NCI-H1092 (cell line): ENCODE measurements at regions not wholly inside any gene's neighbourhood (a gene's known extent, or its start where the extent isn't known, plus 50 kb on each side); places are given as distances from the start of the nearest gene placed in this dataset.
A peak's percentile ranks its signal among the peaks of the same experiment; 100 is the strongest.
"Not testable (repeated sequence)": the region's sequence is repeated elsewhere in the genome, so short reads cannot be mapped to it uniquely, and the experiment has no call there.

Experiments used
- DNase-seq: peaks from one replicate; lab custom pipeline; 2025; lab: John Stamatoyannopoulos, UW

DNA sequence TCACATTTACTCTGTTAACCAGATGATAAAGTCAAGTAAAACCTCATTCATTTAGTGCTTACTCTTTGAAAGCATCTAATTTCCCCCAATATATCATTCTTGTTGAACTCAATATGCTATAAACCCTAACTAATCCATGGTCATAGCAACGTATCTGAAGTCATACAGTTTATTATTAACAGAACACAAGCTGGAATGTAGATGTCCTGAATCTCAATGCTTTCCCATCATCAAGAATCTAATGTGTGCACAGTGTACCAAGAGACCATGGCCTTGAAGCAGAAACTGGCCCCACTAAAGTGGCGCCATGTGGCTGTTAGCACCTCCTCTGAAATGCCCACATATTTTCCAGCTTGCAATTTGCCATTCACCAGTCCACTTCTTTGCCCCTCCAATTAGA is 245.8 kb downstream of the SOX9 start:
- DNase-seq = no peak

DNA sequence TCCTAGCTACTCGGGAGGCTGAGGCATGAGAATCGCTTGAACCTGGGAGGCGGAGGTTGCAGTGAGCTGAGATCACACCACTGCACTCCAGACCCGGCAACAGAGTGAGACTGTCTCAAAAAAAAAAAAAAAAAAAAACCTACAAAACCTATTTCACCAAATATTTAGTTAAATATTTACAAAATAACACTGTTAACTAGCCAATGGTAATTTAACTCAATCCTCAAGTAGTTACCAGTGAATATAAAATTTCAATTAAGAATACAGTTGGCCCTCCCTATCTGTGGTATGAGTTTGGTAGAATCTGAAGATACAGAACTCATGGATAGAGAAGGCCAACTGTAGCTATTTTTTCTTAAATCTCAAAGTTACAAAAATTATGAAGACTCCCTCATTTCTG is 247.4 kb downstream of the SOX9 start:
- no peak for DNase-seq

DNA sequence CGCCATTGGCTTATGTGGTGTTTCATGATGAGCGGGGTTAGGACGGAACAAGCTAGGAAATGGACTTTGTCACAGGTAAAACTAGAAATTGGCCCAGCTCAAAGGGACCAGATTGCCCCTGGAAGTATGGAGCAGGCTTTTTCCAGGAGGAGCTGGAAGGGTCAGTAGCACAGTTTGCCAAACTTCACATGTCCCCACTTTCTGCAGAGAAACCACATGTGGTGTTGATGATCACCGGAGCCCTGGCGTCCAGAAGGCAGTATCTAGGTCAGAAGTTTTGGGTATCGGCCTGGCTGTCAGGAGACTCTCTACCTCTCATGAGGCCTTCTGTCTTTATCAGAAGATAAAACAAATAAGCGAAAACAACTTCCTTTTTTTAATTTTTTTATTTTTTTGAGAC is 248.5 kb downstream of the SOX9 start:
- no peak for DNase-seq

DNA sequence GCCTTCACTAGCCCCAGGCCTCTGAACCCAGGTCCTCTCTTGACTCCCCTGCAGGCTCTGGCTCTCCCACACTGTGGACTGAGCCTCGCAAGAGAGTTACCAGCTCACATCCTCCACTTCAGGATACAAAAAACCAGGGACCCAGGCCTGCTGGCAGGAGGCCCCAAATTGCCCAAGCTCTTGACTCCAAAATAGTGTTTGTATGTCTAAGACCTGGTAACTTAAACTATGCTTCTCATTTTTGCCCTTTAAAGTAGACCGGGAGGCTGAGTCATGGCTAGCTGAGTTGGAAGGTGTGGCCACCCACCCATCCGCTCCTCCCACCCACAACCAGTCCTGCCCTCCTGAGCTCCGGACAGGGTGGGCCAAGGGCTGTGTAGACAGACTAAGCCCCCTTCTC is 250.0 kb downstream of the SOX9 start:
- no peak for DNase-seq

DNA sequence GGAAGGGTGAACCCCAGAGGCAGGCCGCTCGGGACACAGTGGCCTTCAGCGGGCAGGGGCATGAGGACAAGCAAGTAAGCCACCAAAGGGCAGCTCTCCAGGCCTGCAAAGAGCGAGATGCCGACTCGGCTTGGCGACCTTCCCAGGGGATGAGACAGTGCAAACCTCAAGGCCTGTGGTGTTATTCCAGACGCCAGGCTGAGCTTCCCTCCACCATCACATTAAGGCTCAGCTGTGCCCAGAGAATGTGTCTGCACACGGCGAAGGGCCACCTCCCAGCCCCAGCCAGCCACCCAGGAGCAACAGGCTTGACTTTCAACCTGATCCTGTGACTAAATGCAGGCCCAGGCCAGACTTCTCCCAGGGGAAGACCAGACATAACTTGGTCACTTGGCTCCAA is 251.4 kb downstream of the SOX9 start:
- no peak for DNase-seq

DNA sequence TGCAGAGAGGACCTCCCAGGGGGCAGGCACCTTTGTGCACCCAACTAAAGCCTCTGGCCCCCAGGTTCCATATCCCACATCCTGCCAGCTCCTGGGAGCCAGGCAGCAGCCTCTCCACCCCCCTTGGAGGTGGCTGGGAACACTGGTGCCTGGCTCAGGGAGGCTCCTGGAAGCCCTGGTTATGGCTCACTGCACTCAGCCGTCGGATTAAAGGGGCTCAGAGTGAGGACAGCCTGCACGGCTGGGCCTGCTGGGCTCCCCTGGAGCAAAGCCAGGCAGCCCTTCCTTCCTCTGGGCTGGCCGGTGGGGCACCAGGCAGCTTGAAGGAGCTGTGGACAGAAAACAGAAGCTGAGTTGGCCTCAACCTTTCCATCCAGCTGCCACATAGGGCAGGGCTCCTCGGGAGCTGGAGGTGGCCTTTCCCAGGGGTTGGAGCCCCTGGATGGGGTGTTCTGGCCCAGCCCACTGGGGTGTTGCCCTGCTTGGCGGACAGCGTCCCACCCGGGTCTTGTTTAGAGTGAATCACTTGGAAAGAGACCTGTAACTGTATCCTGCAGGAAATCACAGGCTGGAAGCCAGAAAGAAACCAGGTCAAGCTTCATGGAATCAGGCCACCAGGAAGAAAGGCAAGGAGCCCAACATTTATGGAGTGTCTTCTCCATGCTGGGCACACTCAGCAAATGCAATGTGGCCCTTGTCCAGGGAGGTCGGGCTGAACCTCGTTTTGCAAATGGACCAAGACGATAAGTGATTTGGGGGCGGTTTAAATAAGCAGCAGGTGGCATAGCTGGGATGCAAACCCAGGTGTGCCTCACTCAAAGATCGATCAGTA is 253.3 kb downstream of the SOX9 start:
- peak; percentile 52 for DNase-seq

DNA sequence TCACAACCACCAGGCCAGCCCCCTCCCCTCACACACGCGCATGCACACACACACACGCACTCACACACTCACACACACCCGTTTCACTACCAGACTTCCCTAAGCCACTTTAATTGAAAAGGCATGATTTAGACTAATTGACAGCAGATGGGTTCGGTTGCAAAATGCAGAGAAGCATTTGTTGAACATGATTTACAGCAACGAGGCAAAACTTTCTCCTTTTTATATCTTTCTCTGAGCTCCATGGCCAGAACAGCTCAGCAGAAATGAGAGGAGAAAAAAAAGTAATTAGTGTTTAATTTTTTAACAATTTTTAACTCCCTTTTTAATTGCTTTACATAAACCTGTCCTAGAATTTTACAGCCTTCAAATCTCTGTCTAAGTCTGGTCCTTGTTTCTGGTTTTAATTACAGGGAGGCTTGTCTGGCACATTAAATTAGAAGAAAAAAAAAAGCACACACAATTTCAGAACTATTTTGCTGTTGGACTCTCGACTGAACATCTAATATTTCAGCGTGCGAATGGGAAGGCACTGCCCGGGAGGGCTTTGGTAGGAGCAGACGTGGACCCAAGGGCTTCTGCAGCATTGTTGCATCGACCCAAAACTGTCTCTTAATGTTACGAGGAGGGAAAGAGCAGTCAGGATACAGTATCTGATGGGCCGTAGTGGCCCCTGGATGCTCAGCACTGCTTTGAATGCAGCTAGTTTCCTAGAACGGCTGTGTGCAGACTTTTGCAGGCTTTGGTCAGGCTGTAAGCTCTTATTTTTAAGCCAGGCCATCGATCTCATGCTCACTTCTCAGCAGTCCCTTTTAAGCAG is 255.9 kb downstream of the SOX9 start:
- DNase-seq = no peak

DNA sequence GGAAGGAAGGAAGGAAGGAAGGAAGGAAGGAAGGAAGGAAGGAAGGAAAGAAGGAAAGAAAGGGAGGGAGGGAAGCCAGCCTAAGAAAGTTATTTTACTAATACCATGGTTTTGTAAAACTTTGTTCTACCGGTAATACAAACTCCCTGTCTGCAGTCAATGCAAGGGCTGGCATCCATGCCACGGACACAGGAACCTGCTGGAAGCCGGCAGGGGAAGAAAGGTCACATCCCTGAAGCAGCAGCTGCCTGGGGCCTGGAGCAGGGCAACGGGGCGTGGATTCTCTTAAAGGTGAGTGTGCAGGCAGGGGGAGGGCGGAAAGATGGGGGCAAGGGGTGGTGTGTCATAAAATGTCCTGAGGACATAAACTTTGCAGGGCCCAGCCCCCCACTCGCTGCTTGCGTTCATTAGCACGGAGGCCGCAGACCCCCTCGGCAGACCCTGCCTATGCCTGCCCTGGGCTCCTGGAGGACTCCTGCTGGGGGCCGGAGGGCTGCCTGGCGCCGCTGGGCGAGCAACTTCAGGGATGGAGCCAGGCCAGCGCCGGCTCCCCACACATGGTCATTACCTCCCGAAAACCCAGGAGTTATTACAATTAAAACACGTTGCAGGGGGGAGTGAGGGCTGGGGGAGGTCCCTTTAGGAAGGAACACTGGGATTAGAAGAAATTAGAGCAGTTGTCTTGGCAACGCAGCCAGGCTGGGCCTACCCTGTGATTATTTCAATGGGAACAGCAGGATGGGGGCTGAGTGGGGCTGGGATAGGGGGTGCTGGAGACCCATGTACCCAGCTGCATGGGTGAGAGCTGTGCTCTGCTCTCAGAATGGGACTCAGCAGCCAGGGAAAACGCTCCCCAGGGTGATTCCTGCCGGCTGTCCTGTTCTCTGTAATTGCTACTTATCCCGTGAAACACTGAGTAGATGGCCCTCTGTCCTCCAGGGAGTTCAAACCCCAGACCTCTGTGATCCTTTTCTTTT is 257.9 kb downstream of the SOX9 start:
- peak; percentile 14 for DNase-seq

DNA sequence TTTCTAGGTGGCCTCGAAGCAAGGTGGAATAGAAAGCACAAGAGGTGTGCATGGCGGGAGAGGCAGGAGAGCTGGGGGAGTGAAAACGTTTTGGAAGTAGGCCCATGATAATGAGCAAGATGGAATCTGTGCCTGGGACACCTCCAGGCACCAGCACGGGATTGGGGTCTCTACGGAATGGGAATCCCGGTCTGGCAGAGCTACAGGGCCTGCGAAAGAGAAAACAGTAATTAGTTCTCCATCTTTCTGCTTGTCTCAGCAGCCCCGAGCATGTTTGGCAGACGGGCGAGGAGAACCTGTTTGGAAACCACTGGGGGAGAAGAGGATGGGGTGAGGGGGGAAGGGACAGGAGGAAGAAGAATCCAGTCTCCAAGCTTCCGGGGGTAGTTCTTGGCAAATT is 258.7 kb downstream of the SOX9 start:
- DNase-seq = no peak

DNA sequence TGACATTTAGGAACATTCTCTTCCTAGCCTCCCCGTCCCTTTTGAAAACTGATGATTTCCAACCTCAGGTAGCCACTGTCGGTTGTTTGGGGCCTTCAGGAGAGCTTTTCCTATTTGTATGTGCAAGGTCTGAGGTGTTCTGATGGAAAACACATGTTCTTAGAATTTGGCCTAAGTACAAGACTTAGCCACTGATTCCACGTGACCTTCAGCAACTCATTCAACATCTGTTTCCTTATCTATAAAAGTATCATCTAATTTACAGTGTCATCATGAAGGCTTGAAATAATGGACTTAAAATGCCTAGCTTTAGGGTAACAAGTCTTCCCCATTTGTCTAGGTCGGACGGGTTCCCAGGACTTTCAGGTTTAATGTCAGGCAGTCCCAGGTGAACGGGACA is 259.3 kb downstream of the SOX9 start:
- DNase-seq = no peak

DNA sequence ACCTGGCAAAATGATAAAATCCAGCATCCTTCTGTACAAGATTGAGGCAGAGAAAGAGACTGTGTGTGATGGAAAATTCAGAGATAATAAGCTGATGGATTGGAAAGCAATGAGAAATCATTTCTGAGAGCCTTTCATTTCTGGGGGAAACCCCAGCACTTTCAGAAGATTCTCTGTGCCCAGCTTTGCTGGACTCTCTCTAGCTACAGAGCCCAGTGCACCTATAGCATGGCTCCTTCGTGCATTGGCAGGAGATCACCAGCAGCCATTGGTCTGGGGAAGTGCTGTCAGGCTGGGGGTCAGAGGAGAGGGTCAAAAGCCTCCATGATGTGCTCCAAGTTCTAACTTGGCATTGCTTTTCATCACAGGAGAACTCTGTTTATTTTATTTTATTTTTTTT is 259.9 kb downstream of the SOX9 start:
- no peak for DNase-seq

DNA sequence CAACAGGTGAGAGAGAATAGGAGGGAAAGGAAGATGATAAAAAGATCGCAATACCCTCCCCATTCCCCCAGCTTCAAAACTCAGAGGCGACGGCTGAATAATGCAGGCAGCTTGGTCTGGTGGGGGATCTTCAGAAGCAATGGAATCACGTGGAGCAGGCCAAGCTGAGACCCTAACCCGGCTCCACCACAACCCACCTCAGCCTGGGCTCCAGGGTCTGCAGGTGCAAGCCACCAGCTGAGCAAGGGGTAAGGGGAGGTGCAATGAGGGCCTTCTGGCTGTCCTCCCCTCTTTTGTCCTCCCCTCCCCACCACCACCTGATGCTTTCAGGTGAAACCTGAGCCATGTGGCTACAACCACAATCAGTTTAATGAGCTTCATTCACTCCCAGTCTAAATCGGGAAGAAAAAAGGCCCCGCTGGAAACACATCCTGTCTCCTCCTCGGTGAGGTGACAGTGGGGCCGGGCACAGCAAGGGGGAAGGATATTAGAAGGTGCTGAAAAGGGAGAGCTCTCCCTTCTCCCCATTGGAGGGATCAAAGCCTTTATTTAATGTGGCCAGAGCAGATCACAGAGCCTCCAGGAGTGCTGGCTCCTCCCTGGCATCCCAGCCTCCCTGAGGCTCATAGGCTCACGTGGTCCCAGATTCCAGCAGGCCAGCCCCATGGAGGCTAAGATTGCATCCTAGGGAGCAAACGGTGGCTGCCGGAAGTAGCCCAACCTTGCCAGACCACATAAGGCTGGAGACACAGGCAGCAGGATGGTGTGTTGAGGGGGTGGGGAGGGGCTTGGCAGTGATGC is 261.0 kb downstream of the SOX9 start:
- DNase-seq = peak; percentile 33

DNA sequence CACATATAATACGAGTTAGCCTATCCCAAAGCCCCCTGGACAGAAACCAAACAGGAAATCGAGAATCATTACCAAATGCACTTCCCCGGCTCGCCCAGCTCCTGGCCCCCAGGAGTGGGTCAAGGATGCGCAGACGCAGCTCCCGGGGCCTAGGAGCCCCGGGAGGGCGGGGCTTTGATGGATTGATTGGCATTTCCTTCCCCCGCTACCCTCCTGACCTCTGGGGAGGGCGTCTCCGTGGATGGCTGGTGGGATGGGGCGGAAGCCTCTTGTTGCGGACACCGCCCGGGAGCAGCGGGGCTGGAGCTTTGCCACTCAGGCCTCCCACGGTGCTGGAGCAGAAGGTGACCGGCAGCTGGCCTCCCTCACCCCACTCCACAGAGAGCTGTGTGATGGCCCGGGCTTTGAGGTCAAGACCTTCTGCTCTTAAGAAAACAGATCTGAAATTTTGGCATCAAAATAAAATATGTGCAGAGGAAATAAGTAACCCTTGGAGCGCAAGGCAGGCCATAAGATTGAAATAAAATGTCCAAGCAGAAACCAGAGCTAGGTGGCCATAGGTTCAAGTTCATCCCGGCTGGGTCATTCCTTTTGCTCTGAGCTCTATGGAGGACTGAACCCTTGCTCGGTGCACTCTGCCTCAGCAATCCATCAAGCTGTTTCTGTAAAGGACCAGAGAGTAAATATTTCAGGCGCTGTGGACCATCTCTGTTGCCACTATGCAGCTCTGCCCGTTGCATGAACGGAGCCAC is 262.3 kb downstream of the SOX9 start:
- DNase-seq = no peak

DNA sequence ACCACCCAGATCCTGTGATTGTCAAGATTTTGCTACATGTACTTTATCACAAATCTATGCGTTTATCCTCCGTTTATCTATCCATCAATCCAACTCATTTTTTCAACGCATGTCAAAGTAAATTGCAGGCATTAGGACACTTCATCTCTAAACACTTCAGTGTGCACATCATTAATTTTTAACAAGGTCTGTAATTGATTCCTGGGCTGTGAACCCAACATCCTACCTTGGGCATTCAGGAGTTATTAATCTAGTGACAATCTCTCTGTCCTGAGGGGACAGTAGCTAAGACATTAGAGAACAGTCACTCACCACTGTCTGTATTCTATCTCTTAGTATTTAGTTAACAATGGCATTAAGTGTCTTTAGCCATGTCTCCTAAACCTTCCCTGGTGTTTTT is 264.7 kb downstream of the SOX9 start:
- DNase-seq = no peak

DNA sequence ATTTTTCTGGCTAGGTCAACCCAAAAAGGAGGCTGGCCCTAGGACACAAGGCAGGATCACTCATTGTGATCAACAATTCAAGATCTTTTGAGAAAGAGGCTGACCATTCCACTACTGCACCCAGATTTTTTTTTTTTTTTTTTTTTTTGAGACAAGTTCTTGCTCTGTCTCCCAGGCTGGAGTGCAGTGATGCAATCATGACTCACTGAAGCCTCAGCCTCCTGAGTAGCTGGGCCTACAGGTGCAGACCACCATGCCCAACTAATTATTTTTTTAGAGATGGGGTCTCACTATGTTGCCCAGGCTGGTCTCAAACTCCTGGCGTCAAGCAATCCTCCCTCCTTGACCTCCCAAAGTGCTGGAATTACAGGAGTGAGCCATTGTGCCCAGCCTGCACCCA is 265.4 kb downstream of the SOX9 start:
- DNase-seq = not testable (repeated sequence)

DNA sequence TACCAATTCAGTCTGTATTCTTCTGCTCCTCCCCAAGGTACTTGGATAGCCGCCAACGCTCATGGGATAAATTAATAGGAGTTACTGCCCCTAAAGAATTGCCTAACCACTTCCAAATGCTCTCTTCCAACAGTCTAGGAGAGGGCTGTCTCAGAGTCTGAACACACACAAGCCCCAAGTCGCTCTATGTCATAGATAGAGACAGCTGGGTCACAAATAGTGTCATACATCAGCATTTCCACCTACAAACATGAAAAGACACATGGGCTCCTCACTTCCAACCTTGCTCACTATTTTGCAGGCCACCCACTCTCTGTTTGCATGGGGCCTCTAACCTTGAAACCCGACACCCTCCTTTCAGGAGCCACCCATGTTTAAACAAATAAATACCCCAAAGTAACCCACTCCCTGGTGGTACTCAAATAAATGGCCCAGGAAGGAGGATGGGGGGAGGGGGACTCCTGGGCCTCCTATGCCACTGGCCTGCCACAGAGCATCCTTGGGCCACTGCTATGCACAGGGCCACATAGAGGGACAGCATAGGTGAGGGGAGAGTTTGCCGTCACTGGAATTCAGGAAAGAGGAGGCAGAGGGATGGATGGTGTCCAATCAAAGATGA is 265.9 kb downstream of the SOX9 start:
- peak; percentile 52 for DNase-seq

DNA sequence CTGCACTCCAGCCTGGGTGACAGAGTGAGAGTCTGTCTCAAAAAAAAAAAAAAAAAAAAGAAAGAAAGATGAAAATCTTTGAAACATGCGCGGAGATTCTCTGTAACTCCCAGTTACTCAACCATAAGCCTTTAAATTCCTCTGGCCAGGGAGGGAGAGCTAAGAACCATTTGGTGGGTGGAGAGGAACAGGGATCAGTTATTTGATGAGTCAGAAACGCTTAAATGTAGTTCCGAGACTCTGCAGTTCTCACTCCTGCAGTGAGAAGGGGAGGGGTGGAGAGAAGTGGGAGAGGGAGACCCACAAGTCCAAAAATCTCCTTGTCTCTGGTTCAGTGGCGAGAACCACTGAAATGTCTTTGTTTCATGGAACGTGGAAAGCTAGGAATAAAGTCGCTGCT is 266.7 kb downstream of the SOX9 start:
- no peak for DNase-seq

DNA sequence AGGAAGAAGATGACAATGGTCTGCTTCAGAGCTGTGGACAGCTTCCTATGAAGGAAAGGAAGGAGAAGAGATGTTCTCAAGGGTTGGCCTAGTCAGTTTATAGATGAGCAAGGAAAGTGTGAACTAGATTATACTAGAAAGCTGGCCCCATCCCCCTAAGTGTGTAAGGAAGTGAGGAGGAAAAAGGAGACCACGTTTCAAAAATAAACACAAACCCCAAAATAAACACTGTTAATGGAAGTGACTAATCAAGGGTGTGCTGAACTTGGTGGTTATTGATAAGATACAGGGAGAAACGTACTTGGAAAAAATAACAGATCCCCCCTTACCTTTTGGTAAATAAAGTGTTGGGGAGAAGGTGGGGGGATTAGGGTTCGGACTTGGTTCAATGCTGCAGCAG is 267.1 kb downstream of the SOX9 start:
- no peak for DNase-seq

DNA sequence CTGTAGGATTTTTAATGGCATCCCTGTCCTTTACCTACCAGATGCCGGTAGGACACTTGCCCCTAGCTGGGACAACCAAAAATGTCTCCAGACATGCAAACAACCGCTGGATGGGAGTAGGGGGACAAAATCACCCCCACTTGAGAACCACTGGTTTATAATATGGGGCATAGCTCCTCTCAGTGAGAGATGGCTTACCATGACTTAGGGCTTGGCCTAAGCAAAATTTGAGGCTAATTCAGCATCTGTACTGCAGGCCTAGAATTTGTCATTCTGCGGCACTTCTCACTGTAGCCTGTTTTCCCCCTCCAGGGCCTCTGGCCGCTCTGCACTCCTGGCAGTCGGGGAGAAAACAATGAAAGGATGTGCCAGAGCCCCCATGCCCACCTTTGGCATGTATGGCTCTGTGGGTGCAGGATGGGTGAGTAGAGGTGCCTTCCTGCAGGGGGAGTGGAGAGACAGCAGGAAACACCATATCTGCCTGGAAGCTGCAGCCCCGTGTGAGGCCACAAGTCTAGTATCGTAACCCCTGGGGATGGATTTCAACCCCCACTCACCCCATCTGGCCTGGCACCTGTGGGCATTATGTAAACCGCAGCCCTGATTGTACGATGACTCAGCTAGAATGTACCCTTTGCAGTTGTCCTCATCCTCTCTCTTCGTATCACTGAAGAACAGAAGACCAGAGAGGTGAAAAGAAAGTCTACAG is 268.1 kb downstream of the SOX9 start:
- no peak for DNase-seq
